NCI-H1092 (cell line): ENCODE measurements at regions not wholly inside any gene's neighbourhood (a gene's known extent, or its start where the extent isn't known, plus 50 kb on each side); places are given as distances from the start of the nearest gene placed in this dataset.

Experiments used
- DNase-seq: peaks from one replicate; lab custom pipeline; 2025; lab: John Stamatoyannopoulos, UW

- no peak for DNase-seq
These were observed 301.5 kb upstream of the PRMT6 start for GRCh38 chr1:106754957-106755356.

- no peak for DNase-seq
These were observed 300.6 kb upstream of the PRMT6 start for GRCh38 chr1:106755682-106756406.

GRCh38 chr1:106756752-106757151 is 299.7 kb upstream of the PRMT6 start:
- DNase-seq: no peak

- no peak for DNase-seq
These were observed 288.4 kb upstream of the PRMT6 start for GRCh38 chr1:106768077-106768476.

GRCh38 chr1:106768501-106768900 is 288.0 kb upstream of the PRMT6 start:
- DNase-seq: no peak

- DNase-seq: no peak
These were observed 283.3 kb upstream of the PRMT6 start for GRCh38 chr1:106773206-106773605.

- DNase-seq: no peak
These were observed 276.4 kb upstream of the PRMT6 start for GRCh38 chr1:106780066-106780465.

- no peak for DNase-seq
These were observed 275.5 kb upstream of the PRMT6 start for GRCh38 chr1:106780806-106781569.

- DNase-seq: no peak
These were observed 271.3 kb upstream of the PRMT6 start for GRCh38 chr1:106785176-106785575.

GRCh38 chr1:106787520-106787919 is 269.0 kb upstream of the PRMT6 start:
- no peak for DNase-seq

- no peak for DNase-seq
These were observed 266.8 kb upstream of the PRMT6 start for GRCh38 chr1:106789686-106790085.

GRCh38 chr1:106791041-106791440 is 265.4 kb upstream of the PRMT6 start:
- no peak for DNase-seq

- DNase-seq: no peak
These were observed 262.8 kb upstream of the PRMT6 start for GRCh38 chr1:106793651-106794050.

- DNase-seq: no peak
These were observed 257.5 kb upstream of the PRMT6 start for GRCh38 chr1:106798991-106799390.

- no peak for DNase-seq
These were observed 254.3 kb upstream of the PRMT6 start for GRCh38 chr1:106802181-106802580.

- DNase-seq: no peak
These were observed 242.1 kb upstream of the PRMT6 start for GRCh38 chr1:106814418-106814817.

- no peak for DNase-seq
These were observed 238.9 kb upstream of the PRMT6 start for GRCh38 chr1:106817575-106817974.

- no peak for DNase-seq
These were observed 225.0 kb upstream of the PRMT6 start for GRCh38 chr1:106831511-106831910.

GRCh38 chr1:106836708-106837107 is 219.8 kb upstream of the PRMT6 start:
- no peak for DNase-seq

GRCh38 chr1:106843518-106843917 is 213.0 kb upstream of the PRMT6 start:
- DNase-seq: no peak

GRCh38 chr1:106846656-106847055 is 209.8 kb upstream of the PRMT6 start:
- no peak for DNase-seq

GRCh38 chr1:106861110-106861509 is 195.4 kb upstream of the PRMT6 start:
- DNase-seq: no peak

- DNase-seq: no peak
These were observed 187.6 kb upstream of the PRMT6 start for GRCh38 chr1:106868828-106869227.

- no peak for DNase-seq
These were observed 180.9 kb upstream of the PRMT6 start for GRCh38 chr1:106875622-106876021.
